ENCODE measurements at regions not wholly inside any gene's neighbourhood (a gene's known extent, or its start where the extent isn't known, plus 50 kb on each side); places are given as distances from the start of the nearest gene placed in this dataset.

DNA sequence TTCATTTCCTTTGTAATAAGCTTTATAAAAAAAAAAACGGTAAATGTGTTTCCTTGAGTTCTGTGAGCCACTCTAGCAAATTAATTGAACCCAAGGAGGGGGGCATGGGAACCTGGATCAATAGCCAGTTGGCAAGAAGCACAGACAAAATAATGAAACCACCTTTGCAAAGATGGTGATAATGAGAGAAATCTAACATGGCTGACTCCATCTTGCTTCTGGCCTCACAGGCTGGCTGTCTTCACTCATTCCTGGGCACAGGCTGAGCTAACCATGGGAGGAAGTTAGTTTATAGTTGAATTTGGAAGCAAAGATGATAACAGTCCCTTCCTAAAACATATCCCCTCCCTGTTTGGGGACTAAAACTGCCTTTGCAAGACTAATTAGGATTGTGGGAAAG lies 95.1 kb downstream of the B3GNT2 start:
- no peak overlapping the region for H3K4me3 ChIP-seq (replicated peaks in 1 of 2; ENCODE audit: low read depth in 2 of 2, low read length in 2 of 2)
- TF ChIP-seq, protein P1, sequence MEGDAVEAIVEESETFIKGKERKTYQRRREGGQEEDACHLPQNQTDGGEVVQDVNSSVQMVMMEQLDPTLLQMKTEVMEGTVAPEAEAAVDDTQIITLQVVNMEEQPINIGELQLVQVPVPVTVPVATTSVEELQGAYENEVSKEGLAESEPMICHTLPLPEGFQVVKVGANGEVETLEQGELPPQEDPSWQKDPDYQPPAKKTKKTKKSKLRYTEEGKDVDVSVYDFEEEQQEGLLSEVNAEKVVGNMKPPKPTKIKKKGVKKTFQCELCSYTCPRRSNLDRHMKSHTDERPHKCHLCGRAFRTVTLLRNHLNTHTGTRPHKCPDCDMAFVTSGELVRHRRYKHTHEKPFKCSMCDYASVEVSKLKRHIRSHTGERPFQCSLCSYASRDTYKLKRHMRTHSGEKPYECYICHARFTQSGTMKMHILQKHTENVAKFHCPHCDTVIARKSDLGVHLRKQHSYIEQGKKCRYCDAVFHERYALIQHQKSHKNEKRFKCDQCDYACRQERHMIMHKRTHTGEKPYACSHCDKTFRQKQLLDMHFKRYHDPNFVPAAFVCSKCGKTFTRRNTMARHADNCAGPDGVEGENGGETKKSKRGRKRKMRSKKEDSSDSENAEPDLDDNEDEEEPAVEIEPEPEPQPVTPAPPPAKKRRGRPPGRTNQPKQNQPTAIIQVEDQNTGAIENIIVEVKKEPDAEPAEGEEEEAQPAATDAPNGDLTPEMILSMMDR (IDR thresholded peaks at IDR 0.05; ENCODE audit: low read depth, low read length) = no peak
- no peak for DNase-seq (ENCODE audit: low read depth in 2 of 2)

DNA sequence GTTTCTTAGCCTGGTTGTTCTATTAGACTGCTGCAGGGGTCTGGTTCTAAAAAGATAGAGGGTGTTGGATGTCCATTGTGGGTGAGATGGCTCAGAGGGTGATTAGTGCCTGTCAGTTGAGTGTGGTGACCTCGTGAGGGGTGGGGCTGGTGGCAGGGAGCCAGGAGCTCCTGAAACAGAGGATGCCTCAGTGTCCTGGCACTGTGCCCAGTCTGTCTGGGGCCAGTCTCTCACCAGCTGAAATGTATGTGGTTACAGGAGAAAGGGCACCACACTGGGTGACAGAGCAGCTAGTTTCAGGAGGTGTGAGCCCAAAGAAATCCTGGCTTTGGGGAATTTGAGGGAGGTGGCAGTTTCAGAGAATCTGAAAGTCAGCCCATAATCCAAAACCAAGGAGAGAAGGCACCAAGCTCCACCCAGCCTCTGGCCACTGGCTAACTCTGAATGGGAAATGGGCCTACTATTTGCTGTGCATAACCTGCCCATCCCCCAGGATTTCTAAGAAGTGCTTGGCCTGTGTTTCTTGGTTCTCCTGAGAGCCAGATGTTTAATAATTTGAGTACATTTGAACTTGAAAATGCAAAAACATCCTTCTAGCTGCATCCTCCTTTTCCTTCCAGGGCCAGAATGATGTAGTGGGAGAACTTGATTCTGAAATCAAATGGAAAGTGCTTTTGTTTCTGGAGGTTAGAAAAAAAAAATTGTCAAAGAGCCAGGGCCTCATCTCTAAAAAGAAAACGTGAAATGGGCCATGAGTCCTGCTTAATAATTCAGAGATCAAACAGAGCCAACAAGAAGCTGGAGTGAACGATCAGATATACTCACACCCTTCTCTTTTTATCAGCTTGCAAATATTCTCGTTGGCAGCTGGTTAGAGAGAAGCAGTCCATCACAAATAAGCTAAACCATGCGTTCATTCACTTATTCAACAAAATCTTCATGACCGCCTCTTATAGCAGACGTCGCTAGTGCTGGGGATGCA lies 92.3 kb downstream of the B3GNT2 start:
- no peak overlapping the region for H3K4me3 ChIP-seq (replicated peaks in 1 of 2; ENCODE audit: low read depth in 2 of 2, low read length in 2 of 2)
- TF ChIP-seq, protein P1 (IDR thresholded peaks at IDR 0.05; ENCODE audit: low read depth, low read length) = no peak
- DNase-seq (ENCODE audit: low read depth in 2 of 2) = peak; percentile 51 to 67

DNA sequence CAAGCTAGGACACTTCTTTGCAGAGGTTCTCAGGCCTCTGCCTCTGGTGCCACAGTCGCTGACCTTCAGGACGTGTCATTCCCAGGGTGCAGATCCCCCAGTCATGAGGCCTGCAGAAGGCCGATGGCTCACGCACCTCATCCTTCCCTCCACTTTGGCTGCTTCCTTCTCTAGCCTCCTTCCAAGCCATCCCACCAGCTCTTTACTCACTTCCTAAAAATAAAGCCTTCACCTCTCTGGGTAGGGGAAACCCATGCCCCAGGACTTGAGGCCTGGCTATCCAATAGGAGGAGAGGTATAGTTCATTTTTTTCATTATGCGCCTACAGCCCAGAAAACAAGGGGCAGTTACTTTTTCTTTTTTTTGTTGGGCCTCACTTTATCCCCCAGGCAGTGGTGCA lies 91.4 kb downstream of the B3GNT2 start:
- no peak overlapping the region for H3K4me3 ChIP-seq (replicated peaks in 1 of 2; ENCODE audit: low read depth in 2 of 2, low read length in 2 of 2)
- no peak for DNase-seq (ENCODE audit: low read depth in 2 of 2)
- TF ChIP-seq, protein P1 (IDR thresholded peaks at IDR 0.05; ENCODE audit: low read depth, low read length) = no peak

DNA sequence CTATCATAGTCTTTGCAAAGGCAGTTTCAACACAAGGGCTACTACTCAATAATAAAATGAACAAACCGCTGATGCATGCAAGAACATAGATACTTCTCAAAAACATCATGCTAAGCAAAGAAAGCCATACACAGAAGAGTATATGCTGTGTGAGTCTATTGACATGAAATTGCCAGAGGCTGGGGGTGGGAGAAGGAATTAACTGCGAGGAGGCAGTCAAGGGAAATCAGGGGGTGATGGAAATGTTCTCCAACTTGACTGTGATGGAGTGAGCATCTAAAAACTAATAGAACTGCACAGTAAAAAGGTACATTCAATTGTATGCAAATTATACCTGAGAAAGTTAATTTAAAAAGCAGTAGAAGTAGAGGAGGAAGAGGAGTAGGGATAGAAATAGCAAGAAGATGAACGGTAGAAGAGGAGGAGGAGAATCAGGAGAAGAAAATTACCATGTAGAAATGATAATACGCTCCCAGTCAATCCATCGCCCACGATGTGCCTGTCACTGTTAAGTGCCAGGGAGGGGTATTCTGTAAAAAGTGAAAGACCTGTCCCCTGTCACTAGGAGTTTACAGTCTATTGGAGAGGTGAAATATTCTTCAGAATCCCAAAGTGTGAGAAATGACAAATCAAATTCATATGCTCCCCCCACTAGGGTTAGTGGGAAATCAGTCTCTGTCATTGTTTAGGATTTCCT lies 90.3 kb downstream of the B3GNT2 start:
- DNase-seq (ENCODE audit: low read depth in 2 of 2) = no peak
- TF ChIP-seq, protein P1 (IDR thresholded peaks at IDR 0.05; ENCODE audit: low read depth, low read length) = no peak
- no peak overlapping the region for H3K4me3 ChIP-seq (replicated peaks in 1 of 2; ENCODE audit: low read depth in 2 of 2, low read length in 2 of 2)

DNA sequence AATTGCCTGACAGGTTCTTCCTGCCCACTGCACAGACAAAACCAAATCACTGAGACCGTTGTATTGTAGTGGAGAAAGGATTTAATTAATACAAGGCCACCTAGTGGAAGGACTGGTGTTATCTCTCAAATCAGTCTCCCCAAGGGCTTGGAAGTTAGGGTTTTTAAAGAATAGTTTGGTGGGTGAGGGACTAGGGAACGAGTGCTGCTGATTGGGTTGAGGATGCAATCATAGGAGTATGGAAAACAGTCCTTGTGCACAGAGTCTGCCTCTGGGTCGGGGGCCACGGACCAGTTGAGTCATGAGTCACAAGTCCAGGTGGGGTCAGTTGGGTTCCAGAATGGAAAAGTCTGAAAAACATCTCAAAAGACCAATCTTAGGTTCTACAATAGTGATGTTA lies 89.1 kb downstream of the B3GNT2 start:
- no peak overlapping the region for H3K4me3 ChIP-seq (replicated peaks in 1 of 2; ENCODE audit: low read depth in 2 of 2, low read length in 2 of 2)

DNA sequence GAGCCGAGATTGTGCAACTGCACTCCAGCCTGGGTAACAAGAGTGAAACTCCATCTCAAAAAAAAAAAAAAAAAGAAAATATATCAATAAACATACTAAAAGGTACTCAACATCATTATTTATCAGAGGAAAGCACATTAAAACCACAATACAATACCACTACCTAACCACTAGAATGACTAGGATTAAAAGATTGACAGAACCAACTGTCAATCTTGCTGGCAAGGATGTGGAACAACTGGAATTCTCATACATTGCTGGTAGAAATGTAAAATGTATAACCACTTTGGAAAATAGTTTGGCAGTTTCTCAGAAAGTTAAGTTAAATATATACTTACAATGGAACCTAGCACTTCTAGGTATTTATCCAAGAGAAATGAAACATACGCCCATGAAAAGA lies 88.6 kb downstream of the B3GNT2 start:
- no peak overlapping the region for H3K4me3 ChIP-seq (replicated peaks in 1 of 2; ENCODE audit: low read depth in 2 of 2, low read length in 2 of 2)
- no peak for DNase-seq (ENCODE audit: low read depth in 2 of 2)
- TF ChIP-seq, protein P1 (IDR thresholded peaks at IDR 0.05; ENCODE audit: low read depth, low read length) = no peak

More for the DNA sequence above, 89.1 kb downstream of the B3GNT2 start:
- DNase-seq (ENCODE audit: low read depth in 2 of 2) = no peak
- TF ChIP-seq, protein P1 (IDR thresholded peaks at IDR 0.05; ENCODE audit: low read depth, low read length) = no peak

All from cardiac fibroblast (primary cell).